ENCODE measurements at regions not wholly inside any gene's neighbourhood (a gene's known extent, or its start where the extent isn't known, plus 50 kb on each side); places are given as distances from the start of the nearest gene placed in this dataset.
"Not testable (repeated sequence)": the region's sequence is repeated elsewhere in the genome, so short reads cannot be mapped to it uniquely, and the experiment has no call there.

- intact Hi-C loops (cut with DNase I) = no loop called here
- no peak for DNase-seq (ENCODE audit: low spot score)
Measured at GRCh38 chr12:102675672-102676071, 195.3 kb upstream of the IGF1 start.

GRCh38 chr12:102673606-102674005 is 193.2 kb upstream of the IGF1 start:
- intact Hi-C loops (cut with DNase I) = loop anchor here in 1 of 2 donors (1.0 kb wide), 1 partner anchor 17 kb away; no protein-coding TSS in a partner anchor
- DNase-seq (ENCODE audit: low spot score) = no peak

- DNase-seq (ENCODE audit: low spot score); intact Hi-C loops (cut with DNase I): not testable (repeated sequence)
Measured at GRCh38 chr12:102672212-102672611, 191.8 kb upstream of the IGF1 start.

GRCh38 chr12:102669056-102669455 is 188.7 kb upstream of the IGF1 start:
- DNase-seq (ENCODE audit: low spot score) = no peak
- intact Hi-C loops (cut with DNase I) = loop anchor here in 1 of 2 donors (5.0 kb wide), 1 partner anchor 623 kb away; no protein-coding TSS in a partner anchor

- intact Hi-C loops (cut with DNase I) = loop anchor here in 1 of 2 donors (5.0 kb wide), 1 partner anchor 626 kb away; no protein-coding TSS in a partner anchor
- not testable (repeated sequence) for DNase-seq (ENCODE audit: low spot score)
Measured at GRCh38 chr12:102666176-102666575, 185.8 kb upstream of the IGF1 start.

- no peak for DNase-seq (ENCODE audit: low spot score)
- intact Hi-C loops (cut with DNase I) = no loop called here
Measured at GRCh38 chr12:102659200-102659911, 179.0 kb upstream of the IGF1 start.

GRCh38 chr12:102653406-102653805 is 173.0 kb upstream of the IGF1 start:
- intact Hi-C loops (cut with DNase I) = no loop called here
- DNase-seq (ENCODE audit: low spot score) = no peak

GRCh38 chr12:102652645-102653313 is 172.4 kb upstream of the IGF1 start:
- no peak for DNase-seq (ENCODE audit: low spot score)
- intact Hi-C loops (cut with DNase I) = no loop called here

- DNase-seq (ENCODE audit: low spot score) = no peak
- intact Hi-C loops (cut with DNase I) = no loop called here
Measured at GRCh38 chr12:102645968-102646367, 165.6 kb upstream of the IGF1 start.

GRCh38 chr12:102643879-102644575 is 163.7 kb upstream of the IGF1 start:
- DNase-seq (ENCODE audit: low spot score) = no peak
- intact Hi-C loops (cut with DNase I) = no loop called here

- intact Hi-C loops (cut with DNase I) = no loop called here
- DNase-seq (ENCODE audit: low spot score) = no peak
Measured at GRCh38 chr12:102642199-102642598, 161.8 kb upstream of the IGF1 start.

- intact Hi-C loops (cut with DNase I); DNase-seq (ENCODE audit: low spot score): not testable (repeated sequence)
Measured at GRCh38 chr12:102640658-102641057, 160.3 kb upstream of the IGF1 start.

- no peak for DNase-seq (ENCODE audit: low spot score)
- intact Hi-C loops (cut with DNase I) = no loop called here
Measured at GRCh38 chr12:102638777-102639176, 158.4 kb upstream of the IGF1 start.

- no peak for DNase-seq (ENCODE audit: low spot score)
- intact Hi-C loops (cut with DNase I) = no loop called here
Measured at GRCh38 chr12:102633981-102634605, 153.7 kb upstream of the IGF1 start.

- intact Hi-C loops (cut with DNase I) = no loop called here
Measured at GRCh38 chr12:102631274-102631673, 150.9 kb upstream of the IGF1 start.

GRCh38 chr12:102629262-102629888 is 149.0 kb upstream of the IGF1 start:
- intact Hi-C loops (cut with DNase I) = no loop called here
- DNase-seq (ENCODE audit: low spot score) = no peak

More at GRCh38 chr12:102631274-102631673, 150.9 kb upstream of the IGF1 start:
- DNase-seq (ENCODE audit: low spot score) = no peak

GRCh38 chr12:102625819-102626218 is 145.5 kb upstream of the IGF1 start:
- no peak for DNase-seq (ENCODE audit: low spot score)
- intact Hi-C loops (cut with DNase I) = no loop called here

GRCh38 chr12:102622618-102623017 is 142.3 kb upstream of the IGF1 start:
- DNase-seq (ENCODE audit: low spot score) = no peak
- intact Hi-C loops (cut with DNase I) = no loop called here

- intact Hi-C loops (cut with DNase I) = no loop called here
- no peak for DNase-seq (ENCODE audit: low spot score)
Measured at GRCh38 chr12:102618197-102618877, 138.0 kb upstream of the IGF1 start.
